Prostate gland (tissue), 2 donors: ENCODE measurements at regions not wholly inside any gene's neighbourhood (a gene's known extent, or its start where the extent isn't known, plus 50 kb on each side); places are given as distances from the start of the nearest gene placed in this dataset.

ENCODE experiments used
- DNase-seq: peaks from one replicate; pipeline ENCODE4 v3.0.0-alpha.2; 2019; ENCODE audit warnings: low spot score
- H3K27ac ChIP-seq, 2 donors: fragments of 200-600 bp; sonication (generic); 2 replicates each; pipeline ENCODE4 v1.5.1; 2017 to 2019
- H3K27me3 ChIP-seq: fragments of 200-600 bp; sonication (generic); replicated peaks from 2 replicates; pipeline ENCODE4 v1.5.1; 2019; ENCODE audit not compliant: insufficient read depth
- H3K36me3 ChIP-seq, 2 donors: fragments of 200-600 bp; sonication (generic); 1 replicate in 1 of 2; 2 replicates in 1 of 2; pipeline versions ENCODE4 v1.5.1 to v1.8.1; 2017 to 2019
- H3K4me1 ChIP-seq: fragments of 200-600 bp; sonication (generic); replicated peaks from 2 replicates; pipeline ENCODE4 v1.5.1; 2019
- H3K4me3 ChIP-seq, 2 donors: fragments of 200-600 bp; sonication (generic); 2 replicates each; pipeline ENCODE4 v1.5.1; 2017 to 2019
- H3K9me3 ChIP-seq: fragments of 200-600 bp; sonication (generic); 2 replicates; pipeline ENCODE4 v1.5.1; 2017
- POLR2A ChIP-seq: fragments of 450-650 bp; IDR thresholded peaks from one replicate; pipeline ENCODE4 v1.6.1; 2016; ENCODE audit warnings: antibody characterized with exemption, mild to moderate bottlenecking
- POLR2AphosphoS5 ChIP-seq: sonication (generic); formaldehyde crosslinking; IDR thresholded peaks from one replicate; pipeline ENCODE4 v1.6.1; 2017; ENCODE audit warnings: antibody characterized with exemption
- whole genome bisulfite sequencing: methylation state at CpG from one replicate; pipeline ENCODE4 v1.1.5; 2018; 5-methylcytosine and 5-hydroxymethylcytosine counted together
- intact Hi-C: fragments of 100-400 bp; cut with DNase I; formaldehyde crosslinking; loops from one replicate; pipeline ENCODE4 v1.14.2; 2022
- TF ChIP-seq, protein P1 (sequence below), 4 experiments: fragments of 200-600 bp in 2 of 4; fragments of 450-650 bp in 2 of 4; sonication (generic) in 2 of 4; IDR thresholded peaks; 1 replicate in 3 of 4; 2 replicates in 1 of 4; pipeline ENCODE4 v1.5.1; 2016 to 2019; ENCODE audit warnings: antibody characterized with exemption in 4 of 4, mild to moderate bottlenecking in 2 of 4, moderate library complexity in 2 of 4

DNA sequence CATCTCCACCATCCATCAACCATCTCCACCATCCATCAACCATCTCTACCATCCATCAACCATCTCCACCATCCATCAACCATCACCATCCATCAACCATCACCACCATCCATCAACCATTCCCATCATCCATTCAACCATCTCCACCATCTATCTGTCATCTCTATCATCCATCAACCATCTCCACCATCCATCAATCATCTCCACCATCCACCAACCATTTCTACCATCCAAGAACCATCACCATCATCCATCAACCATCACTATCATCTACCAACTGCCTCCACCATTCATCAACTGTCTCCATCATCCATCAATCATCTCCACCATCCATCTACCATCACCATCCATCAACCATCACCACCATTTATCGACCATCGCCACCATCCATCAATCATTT is 78.8 kb upstream of the CDH4 start:
- H3K36me3 ChIP-seq, result no peaks in the 10 kb centered on the region
- H3K4me3 ChIP-seq, result no peak overlapping the region
- TF ChIP-seq POLR2AphosphoS5, result no peak
- TF ChIP-seq POLR2A, result no peak
- TF ChIP-seq, protein P1, sequence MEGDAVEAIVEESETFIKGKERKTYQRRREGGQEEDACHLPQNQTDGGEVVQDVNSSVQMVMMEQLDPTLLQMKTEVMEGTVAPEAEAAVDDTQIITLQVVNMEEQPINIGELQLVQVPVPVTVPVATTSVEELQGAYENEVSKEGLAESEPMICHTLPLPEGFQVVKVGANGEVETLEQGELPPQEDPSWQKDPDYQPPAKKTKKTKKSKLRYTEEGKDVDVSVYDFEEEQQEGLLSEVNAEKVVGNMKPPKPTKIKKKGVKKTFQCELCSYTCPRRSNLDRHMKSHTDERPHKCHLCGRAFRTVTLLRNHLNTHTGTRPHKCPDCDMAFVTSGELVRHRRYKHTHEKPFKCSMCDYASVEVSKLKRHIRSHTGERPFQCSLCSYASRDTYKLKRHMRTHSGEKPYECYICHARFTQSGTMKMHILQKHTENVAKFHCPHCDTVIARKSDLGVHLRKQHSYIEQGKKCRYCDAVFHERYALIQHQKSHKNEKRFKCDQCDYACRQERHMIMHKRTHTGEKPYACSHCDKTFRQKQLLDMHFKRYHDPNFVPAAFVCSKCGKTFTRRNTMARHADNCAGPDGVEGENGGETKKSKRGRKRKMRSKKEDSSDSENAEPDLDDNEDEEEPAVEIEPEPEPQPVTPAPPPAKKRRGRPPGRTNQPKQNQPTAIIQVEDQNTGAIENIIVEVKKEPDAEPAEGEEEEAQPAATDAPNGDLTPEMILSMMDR (IDR thresholded peaks at IDR 0.05), result no peak
- WGBS, result 99% methylated on average over 2 of the region's 2 CpGs
- no peak for DNase-seq
- no peaks in the 10 kb centered on the region for H3K9me3 ChIP-seq
- intact Hi-C loops, result no loop called here
- H3K4me1 ChIP-seq, result no peaks in the 10 kb centered on the region
- H3K27ac ChIP-seq, result no peak overlapping the region
- H3K27me3 ChIP-seq, result peaks cover 7% of the 10 kb centered on the region

DNA sequence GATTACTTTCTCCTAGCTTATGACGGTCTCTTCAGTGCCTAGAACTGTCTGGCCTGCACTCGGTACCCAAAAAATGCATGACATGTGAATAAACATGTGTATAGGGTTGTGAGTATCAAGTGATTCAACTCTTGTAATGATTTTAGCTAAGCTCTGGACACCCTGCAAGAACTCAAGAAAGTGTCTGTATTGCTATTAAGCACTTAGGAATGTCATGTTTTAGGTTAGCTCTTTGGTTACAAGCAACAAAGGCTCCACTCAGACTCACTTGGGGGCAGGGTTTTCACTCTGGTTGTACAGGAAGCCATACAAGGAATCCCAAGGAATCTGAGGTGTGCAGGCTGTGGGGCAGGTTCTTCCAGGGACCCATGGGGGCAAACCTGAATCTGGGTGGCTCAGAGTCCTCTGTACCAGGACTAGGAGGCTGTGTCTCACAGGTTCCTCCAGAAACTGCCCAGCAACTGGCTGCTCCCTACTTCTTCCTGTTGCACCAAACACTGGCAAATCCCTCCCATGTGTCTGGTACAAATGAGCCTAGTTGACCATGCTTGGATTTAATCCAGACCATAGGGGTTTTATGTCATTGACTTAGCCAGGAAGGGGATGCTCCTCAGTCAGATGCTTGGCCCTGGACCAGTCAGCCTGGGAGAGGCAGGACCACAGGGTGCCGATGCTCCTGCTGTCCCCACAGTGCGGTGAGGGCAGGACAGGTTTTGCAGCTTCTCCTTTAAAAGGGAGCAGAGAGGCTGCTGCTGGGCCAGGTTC is 77.9 kb upstream of the CDH4 start:
- intact Hi-C loops, result no loop called here
- H3K4me1 ChIP-seq, result no peaks in the 10 kb centered on the region
- H3K4me3 ChIP-seq, result no peak overlapping the region
- TF ChIP-seq, protein P1 (IDR thresholded peaks at IDR 0.05), result no peak
- TF ChIP-seq POLR2AphosphoS5 (no peak), POLR2A (no peak)
- peaks cover 7% of the 10 kb centered on the region for H3K27me3 ChIP-seq
- WGBS, result 79% methylated on average over 4 of the region's 4 CpGs
- H3K9me3 ChIP-seq, result no peaks in the 10 kb centered on the region
- no peaks in the 10 kb centered on the region for H3K36me3 ChIP-seq
- no peak overlapping the region for H3K27ac ChIP-seq
- DNase-seq, result no peak

DNA sequence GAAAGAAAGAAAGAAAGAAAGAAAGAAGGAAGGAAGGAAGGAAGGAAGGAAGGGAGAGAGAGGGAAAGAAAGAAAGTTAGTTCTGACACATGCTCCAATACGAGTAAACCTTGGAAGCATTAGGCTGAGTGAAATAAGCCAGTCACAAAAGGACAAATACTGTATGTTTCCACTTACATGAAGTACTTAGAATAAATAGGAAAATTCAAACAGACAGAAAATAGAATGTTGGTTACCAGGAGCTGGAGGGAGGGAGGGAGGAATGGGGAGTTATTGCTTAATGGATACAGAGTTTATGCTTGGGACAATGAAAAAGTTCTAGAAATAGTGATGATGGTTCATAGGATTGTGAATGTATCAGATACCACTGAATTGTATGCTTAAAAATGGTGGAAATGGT is 75.2 kb upstream of the CDH4 start:
- H3K9me3 ChIP-seq, result no peaks in the 10 kb centered on the region
- intact Hi-C loops, result no loop called here
- TF ChIP-seq POLR2AphosphoS5 (no peak), POLR2A (no peak)
- TF ChIP-seq, protein P1 (IDR thresholded peaks at IDR 0.05), result no peak
- no peaks in the 10 kb centered on the region for H3K36me3 ChIP-seq
- no peak overlapping the region for H3K27ac ChIP-seq
- H3K27me3 ChIP-seq, result peaks cover 4% of the 10 kb centered on the region
- H3K4me3 ChIP-seq, result no peak overlapping the region
- no peaks in the 10 kb centered on the region for H3K4me1 ChIP-seq
- DNase-seq, result no peak
- WGBS, result 85% methylated on average over 1 of the region's 1 CpG

DNA sequence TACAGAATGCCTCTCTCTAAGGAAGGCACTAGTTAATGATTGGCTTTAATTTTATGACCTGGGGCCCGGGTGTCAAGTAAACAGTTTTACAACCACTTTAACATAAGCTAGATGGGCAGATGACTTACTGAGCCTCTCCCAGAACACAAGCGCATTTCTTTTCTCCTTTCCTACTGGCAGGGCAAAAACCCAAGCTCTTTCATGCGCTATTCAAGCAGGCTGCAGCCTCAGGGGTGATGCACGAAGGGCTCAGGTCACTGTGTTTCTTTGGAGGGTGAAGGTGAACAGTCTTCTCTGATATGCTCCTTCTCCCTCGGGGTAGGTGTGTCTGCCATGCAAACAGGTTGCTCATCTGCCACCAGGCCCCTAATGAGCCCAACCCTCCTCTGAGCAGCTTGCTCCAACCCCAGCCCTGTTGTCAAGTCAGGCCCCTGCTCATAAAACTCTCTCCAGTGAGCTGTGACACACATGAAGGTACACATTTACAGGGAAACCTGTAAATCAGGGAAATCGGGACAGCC is 73.5 kb upstream of the CDH4 start:
- TF ChIP-seq POLR2AphosphoS5, result no peak
- no peak for TF ChIP-seq POLR2A
- TF ChIP-seq, protein P1 (IDR thresholded peaks at IDR 0.05), result no peak

DNA sequence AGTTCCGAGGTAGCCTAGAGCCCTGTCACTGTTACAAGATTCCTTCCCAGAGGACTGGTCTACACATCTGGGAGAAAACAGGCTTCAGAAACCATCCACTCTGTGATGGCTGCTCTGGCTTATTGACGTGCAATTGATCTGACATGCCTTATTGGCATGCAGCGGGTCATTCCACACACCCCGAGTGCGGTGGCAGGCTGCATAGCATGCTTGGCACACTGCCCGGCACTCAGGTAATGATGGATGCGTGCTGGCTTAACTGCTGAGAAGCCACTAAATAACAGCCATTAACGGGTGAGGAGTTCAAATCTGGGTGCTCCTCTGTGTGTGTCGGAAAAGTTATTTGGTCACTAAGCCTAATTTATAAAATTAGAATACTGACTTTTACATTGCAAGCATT is 67.9 kb upstream of the CDH4 start:
- Histone ChIP-seq H3K9me3 (no peaks in the 10 kb centered on the region), H3K4me3 (no peak overlapping the region), H3K27ac (no peak overlapping the region), H3K4me1 (no peaks in the 10 kb centered on the region), H3K36me3 (no peaks in the 10 kb centered on the region), H3K27me3 (peaks cover 2% of the 10 kb centered on the region)
- DNase-seq, result no peak
- intact Hi-C loops, result no loop called here
- TF ChIP-seq, protein P1 (IDR thresholded peaks at IDR 0.05), result no peak
- TF ChIP-seq POLR2A (no peak), POLR2AphosphoS5 (no peak)
- WGBS, result 71% methylated on average over 9 of the region's 9 CpGs

More for the DNA sequence above, 73.5 kb upstream of the CDH4 start:
- no peak for DNase-seq
- peaks cover 4% of the 10 kb centered on the region for H3K27me3 ChIP-seq
- no peaks in the 10 kb centered on the region for H3K4me1 ChIP-seq
- H3K4me3 ChIP-seq, result no peak overlapping the region
- H3K36me3 ChIP-seq, result no peaks in the 10 kb centered on the region
- no peak overlapping the region for H3K27ac ChIP-seq
- intact Hi-C loops, result no loop called here
- no peaks in the 10 kb centered on the region for H3K9me3 ChIP-seq
- WGBS, result 24% methylated on average over 6 of the region's 6 CpGs
